ENCODE measurements at regions not wholly inside any gene's neighbourhood (a gene's known extent, or its start where the extent isn't known, plus 50 kb on each side); places are given as distances from the start of the nearest gene placed in this dataset.

DNA sequence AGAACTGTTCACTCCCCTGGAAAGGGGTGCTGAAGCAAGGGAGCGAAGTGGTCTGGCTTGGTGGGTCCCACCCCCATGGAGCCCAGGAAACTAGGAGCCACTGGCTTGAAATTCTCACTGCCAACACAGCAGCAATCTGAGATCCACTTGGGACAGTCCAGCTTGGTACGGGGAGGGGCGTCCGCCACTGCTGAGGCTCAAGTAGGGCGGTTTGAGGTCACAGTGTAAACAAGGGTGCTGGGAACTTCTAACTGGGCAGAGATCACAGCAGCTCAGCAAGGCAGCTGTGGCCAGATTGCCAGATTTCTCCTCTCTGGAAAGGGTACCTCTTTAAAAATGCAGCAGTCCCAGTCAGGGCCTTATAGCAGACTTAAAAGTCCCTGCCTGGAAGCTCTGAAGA is 53.9 kb upstream of the GALNTL6 start:
- TF ChIP-seq POLR2A (IDR thresholded peaks at IDR 0.05) = no peak
- TF ChIP-seq, protein P1, sequence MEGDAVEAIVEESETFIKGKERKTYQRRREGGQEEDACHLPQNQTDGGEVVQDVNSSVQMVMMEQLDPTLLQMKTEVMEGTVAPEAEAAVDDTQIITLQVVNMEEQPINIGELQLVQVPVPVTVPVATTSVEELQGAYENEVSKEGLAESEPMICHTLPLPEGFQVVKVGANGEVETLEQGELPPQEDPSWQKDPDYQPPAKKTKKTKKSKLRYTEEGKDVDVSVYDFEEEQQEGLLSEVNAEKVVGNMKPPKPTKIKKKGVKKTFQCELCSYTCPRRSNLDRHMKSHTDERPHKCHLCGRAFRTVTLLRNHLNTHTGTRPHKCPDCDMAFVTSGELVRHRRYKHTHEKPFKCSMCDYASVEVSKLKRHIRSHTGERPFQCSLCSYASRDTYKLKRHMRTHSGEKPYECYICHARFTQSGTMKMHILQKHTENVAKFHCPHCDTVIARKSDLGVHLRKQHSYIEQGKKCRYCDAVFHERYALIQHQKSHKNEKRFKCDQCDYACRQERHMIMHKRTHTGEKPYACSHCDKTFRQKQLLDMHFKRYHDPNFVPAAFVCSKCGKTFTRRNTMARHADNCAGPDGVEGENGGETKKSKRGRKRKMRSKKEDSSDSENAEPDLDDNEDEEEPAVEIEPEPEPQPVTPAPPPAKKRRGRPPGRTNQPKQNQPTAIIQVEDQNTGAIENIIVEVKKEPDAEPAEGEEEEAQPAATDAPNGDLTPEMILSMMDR (IDR thresholded peaks at IDR 0.05) = no peak
- H3K9me3 ChIP-seq = peaks cover 0 to 8% (median 0%) of the 10 kb centered on the region in 3 donors
- no peaks in the 10 kb centered on the region for H3K36me3 ChIP-seq
- no peak overlapping the region for H3K4me3 ChIP-seq
- H3K27me3 ChIP-seq = no peaks in the 10 kb centered on the region
- intact Hi-C loops (cut with DNase I) = no loop called here
- no peak overlapping the region for H3K27ac ChIP-seq
- H3K4me1 ChIP-seq = no peaks in the 10 kb centered on the region
- 33 to 57% methylated on average over 1 of the region's 5 CpGs for WGBS, 2 donors
- no peak for DNase-seq

DNA sequence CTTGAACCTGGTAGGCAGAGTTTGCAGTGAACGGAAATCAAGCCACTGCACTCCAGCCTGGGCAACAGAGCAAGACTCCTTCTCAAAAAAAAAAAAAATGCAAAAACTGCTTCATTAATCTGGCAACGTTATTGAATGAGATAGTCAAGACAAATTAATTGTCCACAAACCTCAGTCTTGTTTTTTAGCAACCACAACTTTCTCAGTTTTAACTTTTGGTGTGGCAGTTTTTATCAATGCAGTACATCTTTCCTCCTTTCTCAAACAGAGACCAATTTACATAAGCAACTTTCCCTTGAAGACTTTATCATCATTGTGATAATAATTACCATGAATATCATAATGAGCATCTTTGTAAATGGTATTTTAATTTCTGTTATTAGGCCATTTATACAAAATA is 61.7 kb upstream of the GALNTL6 start:
- Histone ChIP-seq H3K27ac (no peak overlapping the region), H3K4me1 (no peaks in the 10 kb centered on the region), H3K9me3 (no peaks in the 10 kb centered on the region), H3K36me3 (no peaks in the 10 kb centered on the region), H3K4me3 (no peak overlapping the region), H3K27me3 (no peaks in the 10 kb centered on the region)
- 59 to 67% methylated on average over 2 of the region's 2 CpGs for WGBS, 2 donors
- intact Hi-C loops (cut with DNase I) = no loop called here
- TF ChIP-seq POLR2A (IDR thresholded peaks at IDR 0.05) = no peak
- TF ChIP-seq, protein P1 (IDR thresholded peaks at IDR 0.05) = no peak
- DNase-seq = no peak

DNA sequence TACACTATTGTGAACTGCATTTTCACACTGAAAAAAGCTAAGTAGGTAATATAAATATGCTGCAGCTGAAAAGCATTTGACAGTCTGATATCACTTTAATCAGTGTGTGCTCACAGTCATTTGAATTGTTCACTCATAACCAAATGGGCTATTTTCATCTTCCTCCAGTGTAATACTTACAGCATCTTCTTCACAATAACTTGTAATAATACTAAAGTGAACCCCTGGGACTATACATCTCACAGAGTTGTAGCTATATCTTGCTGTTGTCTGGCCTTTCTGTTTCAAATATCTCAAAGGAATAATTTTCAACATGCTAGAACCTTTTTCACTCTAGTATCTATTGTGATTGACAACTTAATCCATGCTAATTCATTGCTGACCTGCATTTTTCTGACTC is 66.8 kb upstream of the GALNTL6 start:
- TF ChIP-seq, protein P1 (IDR thresholded peaks at IDR 0.05) = no peak
- TF ChIP-seq POLR2A (IDR thresholded peaks at IDR 0.05) = no peak
- H3K27me3 ChIP-seq = no peaks in the 10 kb centered on the region
- H3K9me3 ChIP-seq = no peaks in the 10 kb centered on the region
- no peaks in the 10 kb centered on the region for H3K4me1 ChIP-seq
- intact Hi-C loops (cut with DNase I) = no loop called here
- no peak for DNase-seq
- H3K27ac ChIP-seq = no peak overlapping the region
- H3K4me3 ChIP-seq = no peak overlapping the region
- H3K36me3 ChIP-seq = no peaks in the 10 kb centered on the region

- no peak for TF ChIP-seq POLR2A (IDR thresholded peaks at IDR 0.05)
- TF ChIP-seq, protein P1 (IDR thresholded peaks at IDR 0.05) = no peak
- WGBS, 2 donors = 60 to 67% methylated on average over 5 of the region's 5 CpGs
- no peaks in the 10 kb centered on the region for H3K27me3 ChIP-seq
- no peaks in the 10 kb centered on the region for H3K9me3 ChIP-seq
- no peak overlapping the region for H3K27ac ChIP-seq
- DNase-seq = no peak
- no peaks in the 10 kb centered on the region for H3K4me1 ChIP-seq
- intact Hi-C loops (cut with DNase I) = no loop called here
- H3K4me3 ChIP-seq = no peak overlapping the region
- no peaks in the 10 kb centered on the region for H3K36me3 ChIP-seq
Observed at GRCh38 chr4:171742436-171742835, 70.8 kb upstream of the GALNTL6 start.

- Histone ChIP-seq H3K27me3 (no peaks in the 10 kb centered on the region), H3K4me1 (no peaks in the 10 kb centered on the region), H3K9me3 (peaks cover 0 to 15% (median 0%) of the 10 kb centered on the region in 3 donors), H3K4me3 (no peak overlapping the region), H3K36me3 (no peaks in the 10 kb centered on the region), H3K27ac (no peak overlapping the region)
- DNase-seq = no peak
- TF ChIP-seq, protein P1 (IDR thresholded peaks at IDR 0.05) = no peak
- TF ChIP-seq POLR2A (IDR thresholded peaks at IDR 0.05) = no peak
- 50 to 68% methylated on average over 1 of the region's 1 CpG for WGBS, 2 donors
- intact Hi-C loops (cut with DNase I) = no loop called here
Observed at GRCh38 chr4:171727185-171727584, 86.0 kb upstream of the GALNTL6 start.

Measured in esophagus squamous epithelium (tissue), 5 donors.